GM21447 (cell line): ENCODE measurements at regions not wholly inside any gene's neighbourhood (a gene's known extent, or its start where the extent isn't known, plus 50 kb on each side); places are given as distances from the start of the nearest gene placed in this dataset.

Experiments used
- ATAC-seq: cut with Tn5 transposase; IDR thresholded peaks from one replicate; pipeline ENCODE4 v1.9.1; 2021; ENCODE audit not compliant: unreplicated experiment

- ATAC-seq, result no peak
Measured at GRCh38 chr4:138298431-138298830, 56.3 kb upstream of the SLC7A11 start.

- peak; percentile 88 for ATAC-seq
Measured at GRCh38 chr4:138297743-138298405, 55.7 kb upstream of the SLC7A11 start.

- no peak for ATAC-seq
Measured at GRCh38 chr4:138292321-138292720, 50.2 kb upstream of the SLC7A11 start.
